GM12872 (cell line): ENCODE measurements at regions not wholly inside any gene's neighbourhood (a gene's known extent, or its start where the extent isn't known, plus 50 kb on each side); places are given as distances from the start of the nearest gene placed in this dataset.

Source experiments
- TF ChIP-seq, protein P1 (sequence below): IDR thresholded peaks from 3 replicates; pipeline ENCODE4 v1.5.1; 2011; ENCODE audit warnings: low read depth, mild to moderate bottlenecking, low read length, moderate library complexity; ENCODE audit not compliant: insufficient read depth

DNA sequence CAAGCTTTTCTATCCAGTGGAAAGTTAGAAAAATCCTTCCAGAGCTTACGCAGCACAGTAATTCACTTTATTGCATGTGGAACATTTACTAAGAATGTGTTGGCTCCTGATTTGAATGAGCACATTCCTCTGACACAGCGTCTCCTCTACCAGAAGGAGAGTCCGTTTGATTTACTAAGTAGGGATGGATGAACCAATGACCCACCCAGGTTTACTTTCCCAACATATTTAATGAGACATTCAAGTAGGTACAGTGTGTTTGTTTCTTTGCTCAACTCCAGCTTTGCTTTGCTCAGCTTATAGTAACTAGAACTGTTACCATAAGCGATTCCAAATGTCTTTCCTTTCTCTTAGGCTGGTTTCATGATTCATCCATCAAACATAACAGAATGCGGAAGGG, 161.7 kb downstream of the SMARCA1 start:
- TF ChIP-seq, protein P1, sequence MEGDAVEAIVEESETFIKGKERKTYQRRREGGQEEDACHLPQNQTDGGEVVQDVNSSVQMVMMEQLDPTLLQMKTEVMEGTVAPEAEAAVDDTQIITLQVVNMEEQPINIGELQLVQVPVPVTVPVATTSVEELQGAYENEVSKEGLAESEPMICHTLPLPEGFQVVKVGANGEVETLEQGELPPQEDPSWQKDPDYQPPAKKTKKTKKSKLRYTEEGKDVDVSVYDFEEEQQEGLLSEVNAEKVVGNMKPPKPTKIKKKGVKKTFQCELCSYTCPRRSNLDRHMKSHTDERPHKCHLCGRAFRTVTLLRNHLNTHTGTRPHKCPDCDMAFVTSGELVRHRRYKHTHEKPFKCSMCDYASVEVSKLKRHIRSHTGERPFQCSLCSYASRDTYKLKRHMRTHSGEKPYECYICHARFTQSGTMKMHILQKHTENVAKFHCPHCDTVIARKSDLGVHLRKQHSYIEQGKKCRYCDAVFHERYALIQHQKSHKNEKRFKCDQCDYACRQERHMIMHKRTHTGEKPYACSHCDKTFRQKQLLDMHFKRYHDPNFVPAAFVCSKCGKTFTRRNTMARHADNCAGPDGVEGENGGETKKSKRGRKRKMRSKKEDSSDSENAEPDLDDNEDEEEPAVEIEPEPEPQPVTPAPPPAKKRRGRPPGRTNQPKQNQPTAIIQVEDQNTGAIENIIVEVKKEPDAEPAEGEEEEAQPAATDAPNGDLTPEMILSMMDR, result no peak

DNA sequence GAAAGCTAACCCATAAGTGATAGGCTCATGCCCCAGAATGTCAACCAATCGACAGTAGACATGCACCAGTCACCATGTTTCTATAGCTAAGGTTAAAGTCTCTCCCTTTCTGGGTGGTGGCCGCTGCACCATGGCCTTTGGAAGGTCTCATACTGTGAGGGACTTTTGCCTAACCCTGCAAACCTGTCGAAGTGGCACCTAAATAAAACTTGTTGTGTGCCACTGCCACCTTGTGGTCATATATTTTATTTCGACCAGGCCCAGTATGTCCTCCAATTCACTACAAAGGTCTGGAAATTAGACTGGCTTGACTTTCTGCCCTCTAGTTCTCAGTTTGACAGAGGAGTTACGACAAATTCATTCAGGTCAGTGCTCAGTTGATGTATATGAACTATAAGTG, 163.1 kb downstream of the SMARCA1 start:
- TF ChIP-seq, protein P1, result peak; percentile 40

DNA sequence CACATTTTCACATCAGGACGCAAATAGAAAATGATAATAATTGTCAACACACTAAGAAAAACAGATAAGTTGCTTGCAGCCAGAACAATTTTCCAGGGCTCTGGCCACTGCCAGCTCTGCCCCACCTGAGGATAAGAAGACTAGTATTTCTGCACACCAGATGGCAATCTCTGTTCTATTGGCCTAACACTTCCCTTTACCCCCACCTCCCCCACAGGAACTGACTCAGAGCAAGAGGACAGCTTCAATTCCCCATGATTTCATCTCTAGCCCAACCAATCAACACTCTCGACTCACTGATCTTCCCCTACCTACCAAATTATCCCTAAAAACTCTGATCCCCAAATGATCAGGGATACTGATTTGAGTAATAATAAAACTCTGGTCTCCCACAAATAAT, 164.0 kb downstream of the SMARCA1 start:
- TF ChIP-seq, protein P1, result no peak

DNA sequence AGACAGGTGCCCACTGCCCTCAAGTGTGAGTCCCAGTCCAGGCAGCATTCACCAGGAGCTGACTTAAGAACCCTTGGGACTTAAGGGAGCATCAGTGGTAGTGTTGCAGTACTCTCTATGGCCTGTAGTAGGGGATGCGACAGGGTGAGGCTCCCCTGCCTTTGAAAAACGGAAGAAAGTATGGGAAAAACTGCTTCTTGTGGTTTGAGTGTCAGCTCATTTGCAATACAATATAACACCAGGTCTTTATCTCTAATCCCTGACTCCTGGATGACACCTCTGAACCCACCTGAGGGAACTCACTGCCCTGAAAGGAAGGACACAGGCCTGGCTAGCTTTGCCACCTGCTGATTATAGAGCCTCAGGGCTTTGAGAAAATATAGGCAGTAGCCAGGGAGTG, 176.0 kb downstream of the SMARCA1 start:
- TF ChIP-seq, protein P1, result peak; percentile 47

DNA sequence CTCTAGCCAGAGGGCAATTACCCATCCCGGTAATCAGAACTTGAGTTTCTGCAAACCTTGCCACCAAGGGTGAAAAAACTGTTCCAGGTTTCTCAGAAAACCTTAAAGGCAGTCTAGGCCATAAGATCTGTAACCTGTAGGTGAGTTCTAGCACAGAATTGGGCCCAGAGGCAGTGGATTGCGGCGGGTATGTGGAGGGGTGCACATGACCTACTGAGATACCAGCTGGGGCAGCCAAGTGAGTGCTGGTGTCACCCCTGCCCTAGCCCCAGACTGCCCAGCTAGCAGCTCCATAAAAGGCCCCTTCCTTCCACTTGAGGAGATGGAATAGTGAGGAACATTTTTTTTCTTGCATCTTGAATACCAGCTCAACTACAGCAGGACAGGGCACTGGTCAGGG, 176.7 kb downstream of the SMARCA1 start:
- TF ChIP-seq, protein P1, result no peak

DNA sequence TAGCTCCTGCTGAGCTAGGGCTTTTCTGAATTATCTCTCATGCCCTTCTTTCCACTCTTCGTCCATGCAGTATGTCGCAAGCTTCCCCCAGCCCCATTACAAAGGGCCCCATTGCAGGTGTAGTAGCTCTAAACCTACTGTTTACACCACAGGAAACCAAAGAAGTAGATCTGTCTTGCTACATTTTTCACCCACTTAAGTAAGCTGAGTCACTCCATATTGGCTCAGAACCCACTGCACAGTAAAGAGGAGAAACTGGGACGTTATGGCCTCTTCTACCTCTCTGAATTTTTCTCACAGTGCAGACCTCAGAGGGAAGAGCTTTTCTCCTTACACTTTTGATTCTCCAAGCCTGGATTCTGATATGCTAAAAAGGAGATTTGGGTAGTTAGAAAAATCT, 200.2 kb downstream of the SMARCA1 start:
- TF ChIP-seq, protein P1, result no peak

DNA sequence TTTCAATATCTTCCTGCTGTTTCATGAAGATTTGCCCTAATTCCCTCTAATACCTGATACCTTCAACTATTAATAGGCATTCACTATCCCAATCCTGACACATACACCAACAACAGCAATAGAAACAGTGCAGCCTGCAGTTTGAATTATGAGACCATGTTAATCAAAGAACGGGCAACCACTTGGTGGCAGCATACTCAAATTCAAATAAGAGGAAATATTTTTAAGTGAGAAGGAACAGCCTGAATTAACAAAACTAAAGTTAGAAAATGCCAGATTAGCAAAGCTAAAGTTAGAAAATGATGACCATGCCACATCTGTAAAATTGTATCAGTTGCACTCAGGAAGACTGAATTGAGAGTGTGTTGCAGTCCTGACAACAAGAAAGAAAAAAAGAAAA, 204.9 kb downstream of the SMARCA1 start:
- TF ChIP-seq, protein P1, result no peak

DNA sequence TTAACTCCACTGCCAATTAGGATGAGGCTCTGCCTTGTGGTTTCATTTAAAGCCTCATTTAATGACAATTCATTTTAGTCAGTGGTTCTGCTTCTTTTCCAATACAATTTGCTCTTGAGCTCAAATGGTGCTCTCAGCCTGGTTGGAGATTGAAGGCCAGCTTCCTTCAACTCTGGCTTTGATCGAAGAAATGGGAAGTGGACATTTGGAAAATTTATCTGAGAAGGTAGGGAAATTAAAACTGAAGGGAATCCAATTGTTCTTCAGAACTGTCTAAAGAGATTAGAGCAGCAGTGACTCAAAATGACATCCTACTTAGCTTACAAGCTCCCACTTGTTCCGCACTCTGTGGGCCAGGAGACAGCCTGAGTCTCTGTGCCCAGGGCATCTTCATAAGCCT, 206.8 kb downstream of the SMARCA1 start:
- TF ChIP-seq, protein P1, result no peak
